GM18861 (cell line): ENCODE measurements at regions not wholly inside any gene's neighbourhood (a gene's known extent, or its start where the extent isn't known, plus 50 kb on each side); places are given as distances from the start of the nearest gene placed in this dataset.
"Not testable (repeated sequence)": the region's sequence is repeated elsewhere in the genome, so short reads cannot be mapped to it uniquely, and the experiment has no call there.

ENCODE experiments used
- ATAC-seq: cut with Tn5 transposase; IDR thresholded peaks from one replicate; pipeline ENCODE4 v1.9.1; 2021; ENCODE audit not compliant: unreplicated experiment

GRCh38 chr2:40680547-40680946, 228.7 kb upstream of the SLC8A1 start:
- ATAC-seq = peak; percentile 96

- ATAC-seq = no peak
Observed at GRCh38 chr2:40690036-40690435, 238.1 kb upstream of the SLC8A1 start.

- ATAC-seq = no peak
Observed at GRCh38 chr2:40690525-40690924, 238.6 kb upstream of the SLC8A1 start.

- ATAC-seq = no peak
Observed at GRCh38 chr2:40700231-40700954, 248.5 kb upstream of the SLC8A1 start.

- not testable (repeated sequence) for ATAC-seq
Observed at GRCh38 chr2:40712197-40712894, 260.5 kb upstream of the SLC8A1 start.

- ATAC-seq = no peak
Observed at GRCh38 chr2:40716879-40717278, 265.0 kb upstream of the SLC8A1 start.

- no peak for ATAC-seq
Observed at GRCh38 chr2:40719414-40719813, 267.5 kb upstream of the SLC8A1 start.

GRCh38 chr2:40721595-40721994, 269.7 kb upstream of the SLC8A1 start:
- ATAC-seq = no peak

GRCh38 chr2:40723194-40723593, 271.3 kb upstream of the SLC8A1 start:
- no peak for ATAC-seq

- ATAC-seq = no peak
Observed at GRCh38 chr2:40725040-40725439, 273.1 kb upstream of the SLC8A1 start.

GRCh38 chr2:40725950-40726349, 274.1 kb upstream of the SLC8A1 start:
- no peak for ATAC-seq

GRCh38 chr2:40734797-40735196, 282.9 kb upstream of the SLC8A1 start:
- no peak for ATAC-seq

GRCh38 chr2:40737180-40737579, 285.3 kb upstream of the SLC8A1 start:
- no peak for ATAC-seq

- ATAC-seq = no peak
Observed at GRCh38 chr2:40740419-40740818, 288.5 kb upstream of the SLC8A1 start.

- no peak for ATAC-seq
Observed at GRCh38 chr2:40741532-40741931, 289.6 kb upstream of the SLC8A1 start.

- no peak for ATAC-seq
Observed at GRCh38 chr2:40746191-40746590, 294.3 kb upstream of the SLC8A1 start.

GRCh38 chr2:40751981-40752380, 300.1 kb upstream of the SLC8A1 start:
- no peak for ATAC-seq

GRCh38 chr2:40752796-40753195, 300.9 kb upstream of the SLC8A1 start:
- ATAC-seq = no peak

GRCh38 chr2:40754912-40755311, 303.0 kb upstream of the SLC8A1 start:
- ATAC-seq = no peak

- no peak for ATAC-seq
Observed at GRCh38 chr2:40758401-40759155, 306.7 kb upstream of the SLC8A1 start.

- ATAC-seq = peak; percentile 61
Observed at GRCh38 chr2:40760071-40760666, 308.3 kb upstream of the SLC8A1 start.
